ENCODE measurements at regions not wholly inside any gene's neighbourhood (a gene's known extent, or its start where the extent isn't known, plus 50 kb on each side); places are given as distances from the start of the nearest gene placed in this dataset.

GRCh38 chr10:131708225-131708880 is 192.5 kb upstream of the PPP2R2D start:
- Histone ChIP-seq H4K20me1 (ENCODE audit: control insufficient read depth, insufficient read depth, insufficient read length) (no peaks in the 10 kb centered on the region), H2BK120ac (ENCODE audit: low read depth, low read length, poor library complexity, severe bottlenecking) (no peak overlapping the region), H3K23ac (ENCODE audit: insufficient read length, low read depth, low read length) (no peak overlapping the region), H3K56ac (ENCODE audit: insufficient read length, low read depth, low read length) (no peak overlapping the region), H3K4me2 (ENCODE audit: insufficient read depth, insufficient read length, low read length) (no peak overlapping the region), H3T11ph (ENCODE audit: low read length) (no peak overlapping the region), H3K27ac (ENCODE audit: insufficient read length, low read depth, low read length) (no peak overlapping the region), H3K14ac (ENCODE audit: insufficient read depth, low read length) (no peak overlapping the region), H3K9me3 (ENCODE audit: control insufficient read depth, low read depth, low read length) (no peaks in the 10 kb centered on the region), H3K4ac (ENCODE audit: low read depth, low read length) (no peak overlapping the region), H3K79me2 (ENCODE audit: insufficient read depth, low read length) (no peaks in the 10 kb centered on the region), H2AFZ (ENCODE audit: low read length) (no peak overlapping the region), H3K27me3 (ENCODE audit: insufficient read depth, low read length) (no peaks in the 10 kb centered on the region), H4K91ac (ENCODE audit: insufficient read length, low read depth, low read length) (no peak overlapping the region), H2BK12ac (ENCODE audit: insufficient read length, low read depth, low read length) (no peak overlapping the region), H3K4me1 (ENCODE audit: insufficient read depth, low read length) (no peaks in the 10 kb centered on the region), H4K5ac (ENCODE audit: insufficient read length, low read depth, low read length) (no peak overlapping the region), H4K8ac (replicated peaks; ENCODE audit: insufficient read length, low read depth, low read length) (no peak overlapping the region), H3K79me1 (ENCODE audit: insufficient read depth, low read depth, low read length, poor library complexity, severe bottlenecking) (no peaks in the 10 kb centered on the region), H2BK20ac (ENCODE audit: low read depth, low read length, poor library complexity, severe bottlenecking) (no peak overlapping the region), H2BK5ac (ENCODE audit: insufficient read length, low read length) (no peak overlapping the region), H2BK15ac (ENCODE audit: low read depth, low read length) (no peak overlapping the region), H2AK5ac (ENCODE audit: insufficient read length, low read length) (no peak overlapping the region), H3K18ac (ENCODE audit: insufficient read length, low read depth, low read length) (no peak overlapping the region), H3K9ac (ENCODE audit: extremely low read depth, insufficient read length, low read length) (no peak overlapping the region), H3K23me2 (ENCODE audit: insufficient read length, low read depth, low read length, poor library complexity, severe bottlenecking) (no peaks in the 10 kb centered on the region)
- TF ChIP-seq CTCF (conservative IDR thresholded peaks at IDR 0.05), result no peak
- H3K36me3 Mint-ChIP-seq (ENCODE audit: insufficient read depth in 1 of 3, low read depth in 3 of 3), result peaks cover 7 to 11% (median 8%) of the 10 kb centered on the region in 3 experiments
- H3K9me3 Mint-ChIP-seq, result peaks cover 11 to 12% of the 10 kb centered on the region in 2 experiments
- H3K27me3 Mint-ChIP-seq (ENCODE audit: low read depth), result peaks cover 13% of the 10 kb centered on the region
- DNase-seq, result no peak
- H3K27ac Mint-ChIP-seq, result no peak overlapping the region
- no CpG with 5 or more reads among the region's 17 CpGs for WGBS (ENCODE audit: extremely low coverage, insufficient read length, low lambda C conversion rate)
- no peaks in the 10 kb centered on the region for H3K4me1 Mint-ChIP-seq
- H3K4me3 Mint-ChIP-seq, result no peak overlapping the region
